Activated CD4-positive, CD25-positive, alpha-beta regulatory T cell treated with anti-CD3 and anti-CD28 coated beads, Interleukin-2, amount 50 U/mL, for 72 hours (primary cell): ENCODE measurements at regions not wholly inside any gene's neighbourhood (a gene's known extent, or its start where the extent isn't known, plus 50 kb on each side); places are given as distances from the start of the nearest gene placed in this dataset.

Experiments used
- DNase-seq: peaks from one replicate; pipeline ENCODE4 v3.0.0; 2021

DNA sequence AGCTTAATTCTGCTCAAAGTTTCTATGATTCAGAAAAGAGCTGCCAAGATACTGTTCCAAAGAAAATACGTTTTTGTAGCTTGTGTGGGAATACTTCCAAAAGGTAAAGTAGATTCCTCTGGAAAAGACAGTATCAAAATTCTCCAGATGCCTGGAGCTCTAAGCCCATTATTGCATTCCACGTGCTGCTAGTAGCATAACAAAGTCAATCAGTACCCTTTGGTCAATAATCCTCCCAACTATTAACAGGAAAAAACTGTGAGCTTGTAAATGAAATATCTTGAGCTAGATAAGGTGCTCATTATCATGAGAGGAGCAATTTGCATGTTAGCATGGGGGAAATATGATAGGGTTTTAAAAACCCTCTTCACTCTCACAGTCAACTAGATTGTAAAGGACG is 229.5 kb upstream of the TYRP1 start:
- DNase-seq, result no peak

DNA sequence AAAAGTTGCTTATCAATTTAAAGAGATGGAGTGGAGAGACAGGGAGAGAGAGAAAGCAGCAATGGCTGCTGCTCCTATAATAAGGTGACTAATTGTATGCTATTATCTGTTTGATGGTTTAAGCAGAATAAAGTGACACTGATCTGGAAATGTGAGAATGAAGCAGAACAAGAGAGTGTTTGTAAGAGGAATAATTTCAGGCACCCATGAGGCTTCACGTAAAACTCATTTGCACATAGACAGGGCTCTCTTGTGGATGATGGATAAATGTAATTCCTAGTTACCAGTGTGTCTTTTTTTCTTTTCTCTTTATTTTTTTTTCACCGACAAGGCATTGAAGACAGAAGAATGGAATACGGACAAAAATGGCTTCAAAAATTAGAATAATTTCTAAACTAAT is 228.8 kb upstream of the TYRP1 start:
- no peak for DNase-seq

DNA sequence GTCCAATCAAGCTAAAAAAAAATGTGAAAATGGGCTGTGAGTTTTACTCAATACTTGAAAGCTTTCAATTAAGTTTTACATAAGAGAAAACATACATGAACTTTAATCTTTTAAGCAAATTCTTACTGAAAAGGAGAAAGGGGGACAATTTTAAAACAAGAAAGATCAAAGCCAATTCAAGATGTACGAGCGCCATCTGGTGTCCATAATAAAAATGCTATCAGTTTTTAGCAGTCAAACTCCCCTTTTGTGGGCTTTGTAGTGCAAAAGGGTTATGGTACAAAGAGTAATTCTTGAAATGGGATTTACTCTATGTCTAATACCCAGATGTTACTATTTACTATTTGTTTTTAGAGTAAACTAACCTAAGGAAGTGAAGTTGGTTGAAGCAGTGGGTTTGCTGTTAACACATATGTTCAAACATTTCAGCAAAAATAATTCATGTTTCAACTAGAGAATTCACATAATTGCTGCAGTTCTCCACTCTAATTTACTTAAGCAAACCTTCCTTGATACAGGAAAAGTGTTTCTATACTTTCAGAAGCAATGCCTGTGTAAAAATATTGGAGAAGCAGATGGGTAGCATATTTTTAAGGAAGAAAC is 228.2 kb upstream of the TYRP1 start:
- DNase-seq, result no peak

DNA sequence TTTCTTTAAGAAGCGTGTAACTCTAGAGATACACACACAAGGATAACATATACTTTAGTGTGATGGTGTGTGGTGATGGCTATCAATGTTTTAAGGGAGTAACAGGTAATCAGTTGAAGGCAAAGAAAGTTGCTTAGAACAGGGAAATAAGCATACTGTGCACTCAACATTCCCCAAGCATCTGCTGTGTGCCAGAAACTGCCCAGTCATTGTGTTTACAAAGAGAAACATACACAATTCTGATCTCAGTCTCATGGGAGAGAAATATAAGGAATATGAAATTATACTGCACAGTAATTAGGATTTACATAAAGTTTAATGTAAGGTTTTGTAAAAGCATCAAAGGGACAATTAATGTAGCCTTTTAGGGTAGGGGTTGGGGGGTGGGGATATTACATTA is 224.1 kb upstream of the TYRP1 start:
- no peak for DNase-seq

DNA sequence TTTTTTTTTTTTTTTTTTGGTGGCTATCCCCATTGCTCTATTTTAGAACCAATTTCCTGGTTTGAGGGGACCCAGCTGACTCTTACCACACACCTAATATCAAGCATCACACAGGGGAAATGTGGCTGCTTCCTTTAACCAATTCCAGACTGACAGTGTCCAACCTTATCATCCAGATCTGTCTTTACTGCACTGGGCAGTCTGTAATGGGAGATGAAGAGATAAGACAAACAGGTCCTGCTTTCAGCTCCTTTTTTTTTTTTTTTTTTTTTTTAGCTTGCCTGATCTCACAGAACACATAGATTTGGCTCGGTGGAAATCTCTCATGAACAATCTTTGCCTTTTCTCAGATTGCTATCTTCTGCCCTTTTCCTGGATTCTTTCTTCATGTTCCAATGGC is 198.8 kb upstream of the TYRP1 start:
- no peak for DNase-seq

- DNase-seq, result no peak
Observed at GRCh38 chr9:12497790-12498189, 195.4 kb upstream of the TYRP1 start.

GRCh38 chr9:12502520-12502919 is 190.7 kb upstream of the TYRP1 start:
- no peak for DNase-seq

DNA sequence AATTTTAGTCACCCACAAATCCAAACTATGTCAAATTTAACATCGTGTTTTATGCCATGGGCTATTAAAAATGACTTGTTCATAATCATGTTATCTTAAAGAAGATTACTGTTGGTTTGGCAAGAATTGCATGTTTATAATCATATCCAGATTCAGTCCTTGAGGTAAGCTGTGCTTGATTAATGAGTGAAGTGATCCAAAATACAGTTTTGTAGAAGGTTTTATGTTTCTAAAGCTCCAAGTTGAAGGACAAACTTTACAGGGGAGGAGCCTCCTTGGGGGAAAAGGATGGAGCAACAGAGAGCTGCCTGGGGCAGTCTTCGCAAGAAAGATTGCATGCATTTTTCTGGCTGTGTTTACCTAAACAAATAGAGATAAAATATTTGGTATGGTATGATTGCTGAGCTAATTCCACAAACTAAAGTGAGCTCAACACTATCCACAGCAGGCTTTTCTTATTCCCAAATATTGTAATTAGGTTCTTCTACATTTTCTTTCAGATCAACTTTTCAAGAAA is 189.5 kb upstream of the TYRP1 start:
- DNase-seq, result no peak

DNA sequence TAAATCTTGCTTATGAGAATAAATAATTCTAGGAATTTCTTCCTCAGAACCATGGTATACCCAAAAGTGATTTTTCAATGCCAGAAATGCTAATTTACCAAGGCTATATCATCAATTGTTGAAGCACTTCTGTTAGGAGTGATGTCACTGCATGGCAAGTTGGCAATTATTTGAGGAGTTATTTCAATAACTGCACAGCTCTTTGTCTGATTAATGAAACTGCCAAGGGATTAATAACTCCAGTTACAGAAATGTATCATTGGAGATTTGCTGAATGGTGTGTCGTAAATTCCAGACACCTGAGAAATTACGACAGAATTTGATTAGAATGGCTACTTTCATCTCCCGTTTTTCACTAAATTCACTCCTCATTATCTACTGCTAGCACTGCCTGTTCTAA is 182.6 kb upstream of the TYRP1 start:
- no peak for DNase-seq

DNA sequence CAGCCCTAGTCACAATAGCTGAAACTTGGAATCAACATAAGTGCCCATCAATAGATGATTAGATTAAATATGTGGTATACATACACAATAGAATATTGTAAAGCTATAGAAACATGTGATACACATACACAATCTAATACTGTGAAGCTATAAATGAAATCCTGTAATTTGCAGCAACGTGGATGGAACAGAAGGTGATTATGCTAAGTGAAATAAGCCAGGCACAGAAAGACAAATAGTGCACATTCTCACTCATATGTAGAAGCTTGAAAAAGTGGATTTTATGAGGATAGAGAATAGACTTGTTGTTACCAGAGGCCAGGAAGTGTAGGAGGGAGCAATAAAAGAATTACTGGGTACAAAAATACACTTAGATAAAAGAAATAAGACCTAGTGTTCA is 181.5 kb upstream of the TYRP1 start:
- DNase-seq, result no peak

DNA sequence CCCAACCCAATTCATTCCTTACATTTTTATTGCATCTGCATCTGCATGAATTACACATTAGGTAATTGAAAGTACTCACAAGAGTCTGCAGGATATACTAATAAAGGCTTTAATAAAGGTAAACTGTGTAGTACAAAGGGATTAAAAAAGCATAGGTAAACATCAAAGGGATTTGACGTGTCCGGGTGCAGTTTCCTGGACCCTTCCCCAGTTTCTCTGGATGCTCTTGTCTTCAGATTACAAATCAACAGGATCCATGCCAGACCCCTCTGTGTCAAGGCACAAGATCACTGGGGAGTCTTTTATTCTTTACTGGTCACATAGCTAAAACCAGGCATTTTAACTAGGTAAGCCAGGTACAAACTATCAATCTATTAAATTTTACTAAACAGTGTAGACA is 177.2 kb upstream of the TYRP1 start:
- DNase-seq, result no peak

- DNase-seq, result no peak
Observed at GRCh38 chr9:12516573-12516972, 176.6 kb upstream of the TYRP1 start.

GRCh38 chr9:12538842-12539579 is 154.2 kb upstream of the TYRP1 start:
- no peak for DNase-seq

DNA sequence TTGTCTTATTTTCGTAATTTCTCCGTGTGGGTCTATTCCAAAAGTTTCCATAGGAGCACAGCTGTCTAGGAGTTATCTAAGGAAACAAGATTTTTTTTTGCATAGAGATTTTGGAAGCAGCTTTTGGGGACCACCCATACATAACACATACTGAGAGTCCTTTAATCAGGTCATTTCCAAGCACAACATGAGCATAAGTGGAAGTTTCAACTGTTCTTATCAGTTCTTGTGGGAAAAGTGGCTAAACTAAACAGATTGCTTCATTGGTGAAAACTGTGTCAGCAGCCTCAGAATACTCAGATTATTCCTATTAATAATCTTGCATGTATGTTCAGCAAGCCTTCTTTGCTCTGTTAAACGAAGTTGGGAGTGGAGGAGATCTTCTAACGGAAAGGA is 153.6 kb upstream of the TYRP1 start:
- no peak for DNase-seq

DNA sequence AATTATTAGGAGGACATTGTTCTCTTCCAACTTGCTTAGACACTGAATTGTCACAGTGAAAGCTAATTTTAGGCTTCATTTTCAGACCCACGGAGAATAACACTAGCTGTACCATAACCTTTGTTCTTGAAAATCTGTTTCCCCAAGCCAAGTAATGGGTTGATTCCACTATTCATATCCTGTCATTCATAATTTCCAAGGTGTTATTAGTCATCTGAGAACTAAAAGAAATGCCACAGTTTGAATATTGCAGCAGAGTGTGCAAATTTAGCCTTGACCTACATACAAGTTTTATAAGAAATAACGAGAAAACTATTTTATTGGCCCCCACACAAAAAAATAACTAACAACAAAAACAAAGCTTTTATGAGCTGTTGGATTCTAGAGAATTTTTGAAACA is 148.5 kb upstream of the TYRP1 start:
- no peak for DNase-seq

- DNase-seq, result no peak
Observed at GRCh38 chr9:12554636-12555035, 138.5 kb upstream of the TYRP1 start.

GRCh38 chr9:12566404-12567090 is 126.6 kb upstream of the TYRP1 start:
- no peak for DNase-seq

GRCh38 chr9:12584656-12585522 is 108.3 kb upstream of the TYRP1 start:
- no peak for DNase-seq

DNA sequence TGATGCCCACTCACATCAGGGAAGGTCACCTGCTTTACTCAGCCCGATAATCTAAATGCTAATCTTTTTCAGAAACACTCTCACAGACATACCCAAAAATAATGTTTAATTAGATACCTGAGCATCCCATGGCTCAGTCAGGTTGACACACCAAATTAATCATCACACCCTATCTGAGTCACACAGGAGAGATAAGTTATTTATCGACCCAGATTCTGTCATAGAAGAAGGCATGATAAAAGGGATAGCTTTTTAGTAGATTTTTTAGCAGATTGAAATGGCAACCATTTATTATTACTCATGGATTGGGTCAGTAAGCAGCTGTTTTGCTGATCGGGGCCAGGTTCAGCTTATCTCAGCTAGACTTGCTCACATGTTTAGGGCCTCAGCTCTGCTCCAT is 97.8 kb upstream of the TYRP1 start:
- no peak for DNase-seq

GRCh38 chr9:12604164-12604821 is 88.9 kb upstream of the TYRP1 start:
- DNase-seq, result no peak

DNA sequence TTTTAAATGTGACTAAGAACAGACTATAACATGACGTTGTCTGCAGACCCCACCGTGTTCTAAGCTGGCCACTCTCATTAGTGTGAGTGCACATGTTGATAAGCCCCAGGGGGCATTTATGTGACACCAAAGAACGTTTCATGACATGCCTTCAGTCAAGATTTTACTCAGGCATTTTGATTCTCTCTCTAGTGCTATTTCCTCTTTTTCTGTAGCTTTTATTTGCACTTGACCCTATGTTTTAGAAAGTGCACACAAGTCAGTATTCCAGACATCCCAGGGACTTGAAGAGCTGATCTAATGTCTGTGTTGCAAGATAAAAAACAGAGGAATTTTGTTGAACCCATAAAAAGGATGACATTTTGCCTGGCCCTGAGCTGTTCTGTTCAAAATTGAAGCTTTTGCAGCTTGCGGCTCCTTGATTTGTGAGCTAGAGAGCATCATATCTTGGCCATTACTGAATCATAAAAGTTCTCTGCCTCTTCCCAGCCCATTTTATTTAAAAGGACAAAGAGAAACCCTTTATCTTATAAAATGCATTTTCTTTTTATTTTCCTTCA is 80.9 kb upstream of the TYRP1 start:
- no peak for DNase-seq

GRCh38 chr9:12613071-12613470 is 80.1 kb upstream of the TYRP1 start:
- DNase-seq, result no peak
